ENCODE measurements at regions not wholly inside any gene's neighbourhood (a gene's known extent, or its start where the extent isn't known, plus 50 kb on each side); places are given as distances from the start of the nearest gene placed in this dataset.

- TF ChIP-seq CTCF (IDR thresholded peaks at IDR 0.05) (no peak), EP300 (IDR thresholded peaks at IDR 0.05) (no peak)
These were observed 402.1 kb upstream of the CNTN6 start for GRCh38 chr3:690770-691169.

All from gastroesophageal sphincter (tissue), 3 donors.